H54 (cell line): ENCODE measurements at regions not wholly inside any gene's neighbourhood (a gene's known extent, or its start where the extent isn't known, plus 50 kb on each side); places are given as distances from the start of the nearest gene placed in this dataset.
A peak's percentile ranks its signal among the peaks of the same experiment; 100 is the strongest.
"Not testable (repeated sequence)": the region's sequence is repeated elsewhere in the genome, so short reads cannot be mapped to it uniquely, and the experiment has no call there.

Experiments used
- DNase-seq: peaks from one replicate; pipeline ENCODE4 v3.0.0; 2011; ENCODE audit warnings: low spot score, mixed read lengths; ENCODE audit not compliant: insufficient read length
- FAIRE-seq: peaks from 3 replicates; lab custom pipeline; 2011; peaks lifted over from hg19 to GRCh38; lab: Jason Lieb, UNC
- POLR2A ChIP-seq: IDR thresholded peaks from 2 replicates; pipeline ENCODE4 v1.6.1; 2011; ENCODE audit warnings: low read depth, mild to moderate bottlenecking, low read length

GRCh38 chr3:166510382-166510781 is 673.2 kb upstream of the BCHE start:
- TF ChIP-seq POLR2A, result no peak

GRCh38 chr3:166500420-166500819 is 663.2 kb upstream of the BCHE start:
- FAIRE-seq, DNase-seq: not testable (repeated sequence)

More at GRCh38 chr3:166510382-166510781, 673.2 kb upstream of the BCHE start:
- DNase-seq (no peak), FAIRE-seq (no peak)

- DNase-seq (no peak), FAIRE-seq (no peak)
- no peak for TF ChIP-seq POLR2A
These were observed 662.4 kb upstream of the BCHE start for GRCh38 chr3:166499636-166500035.

- no peak for TF ChIP-seq POLR2A
- DNase-seq, result no peak
- no peak for FAIRE-seq
These were observed 661.2 kb upstream of the BCHE start for GRCh38 chr3:166498446-166498845.

GRCh38 chr3:166489826-166490225 is 652.6 kb upstream of the BCHE start:
- DNase-seq (no peak), FAIRE-seq (no peak)
- TF ChIP-seq POLR2A, result no peak

GRCh38 chr3:166488977-166489672 is 651.9 kb upstream of the BCHE start:
- DNase-seq (no peak), FAIRE-seq (no peak)

GRCh38 chr3:166484470-166484869 is 647.2 kb upstream of the BCHE start:
- DNase-seq (no peak), FAIRE-seq (no peak)
- no peak for TF ChIP-seq POLR2A

More at GRCh38 chr3:166488977-166489672, 651.9 kb upstream of the BCHE start:
- TF ChIP-seq POLR2A, result no peak

- FAIRE-seq (no peak), DNase-seq (no peak)
- no peak for TF ChIP-seq POLR2A
These were observed 644.1 kb upstream of the BCHE start for GRCh38 chr3:166481340-166481739.

GRCh38 chr3:166478356-166478755 is 641.1 kb upstream of the BCHE start:
- DNase-seq, result no peak
- no peak for FAIRE-seq
- TF ChIP-seq POLR2A, result no peak

- no peak for DNase-seq
- no peak for FAIRE-seq
- no peak for TF ChIP-seq POLR2A
These were observed 636.3 kb upstream of the BCHE start for GRCh38 chr3:166473501-166473900.

GRCh38 chr3:166472015-166472414 is 634.8 kb upstream of the BCHE start:
- no peak for FAIRE-seq
- no peak for TF ChIP-seq POLR2A
- no peak for DNase-seq

GRCh38 chr3:166471074-166471767 is 634.0 kb upstream of the BCHE start:
- DNase-seq, result no peak
- TF ChIP-seq POLR2A, result no peak
- FAIRE-seq, result no peak

- no peak for DNase-seq
- no peak for FAIRE-seq
- no peak for TF ChIP-seq POLR2A
These were observed 625.8 kb upstream of the BCHE start for GRCh38 chr3:166462891-166463470.

GRCh38 chr3:166461626-166462025 is 624.4 kb upstream of the BCHE start:
- DNase-seq (no peak), FAIRE-seq (peak; percentile 6)
- TF ChIP-seq POLR2A, result no peak
